SU-DHL-6 (cell line): ENCODE measurements at regions not wholly inside any gene's neighbourhood (a gene's known extent, or its start where the extent isn't known, plus 50 kb on each side); places are given as distances from the start of the nearest gene placed in this dataset.

Experiments
- H2AFZ ChIP-seq: fragments of 200-600 bp; sonication (generic); 2 replicates; pipeline ENCODE4 v1.6.1; 2014; ENCODE audit warnings: low read depth, mild to moderate bottlenecking, moderate library complexity, mixed read lengths, antibody characterized with exemption, low read length; ENCODE audit not compliant: severe bottlenecking
- H3F3A ChIP-seq: fragments of 200-600 bp; shearing (Covaris generic); 2 replicates; pipeline ENCODE4 v1.6.0; 2016; ENCODE audit warnings: antibody characterized with exemption, mild to moderate bottlenecking; ENCODE audit not compliant: insufficient read depth
- H3K27ac ChIP-seq: fragments of 200-600 bp; sonication (generic); 2 replicates; pipeline ENCODE4 v1.5.1; 2016; ENCODE audit warnings: low read depth, mild to moderate bottlenecking, low read length, moderate library complexity, mixed read lengths
- H3K27me3 ChIP-seq: fragments of 200-600 bp; sonication (generic), shearing (Covaris generic); 2 replicates; pipeline ENCODE4 v1.6.0; 2014; ENCODE audit warnings: mild to moderate bottlenecking, low read length
- H3K36me3 ChIP-seq: fragments of 200-600 bp; sonication (generic); 2 replicates; pipeline ENCODE4 v1.6.1; 2014; ENCODE audit warnings: mild to moderate bottlenecking, low read length, mixed read lengths
- H3K4me2 ChIP-seq: fragments of 300-600, 200-600 bp; shearing (Covaris generic), sonication (generic); 2 replicates; pipeline ENCODE4 v1.6.0; 2014; ENCODE audit warnings: low read length, low read depth, mild to moderate bottlenecking; ENCODE audit not compliant: poor library complexity, severe bottlenecking
- H3K4me3 ChIP-seq: fragments of 200-600 bp; sonication (generic); 2 replicates; pipeline ENCODE4 v1.5.1; 2014; ENCODE audit warnings: antibody characterized with exemption, low read length, mild to moderate bottlenecking, mixed read lengths; ENCODE audit not compliant: insufficient read depth, poor library complexity, severe bottlenecking
- H3K79me2 ChIP-seq: fragments of 200-600 bp; sonication (generic); 2 replicates; pipeline ENCODE4 v1.6.1; 2014; ENCODE audit warnings: mild to moderate bottlenecking, low read length, moderate library complexity; ENCODE audit not compliant: insufficient read depth
- H3K9ac ChIP-seq: fragments of 200-600 bp; sonication (generic); 2 replicates; pipeline ENCODE4 v1.7.0; 2014; ENCODE audit warnings: mild to moderate bottlenecking, low read length
- H3K9me2 ChIP-seq: fragments of 200-600 bp; sonication (generic); replicated peaks from 2 replicates; pipeline ENCODE4 v1.6.1; 2014; ENCODE audit warnings: low read length; ENCODE audit not compliant: insufficient read depth
- H3K9me3 ChIP-seq: fragments of 200-600 bp; sonication (generic); 2 replicates; pipeline ENCODE4 v1.6.1; 2014; ENCODE audit warnings: low read length, mixed read lengths; ENCODE audit not compliant: insufficient read depth
- H4K20me1 ChIP-seq: fragments of 200-600 bp; sonication (generic); 2 replicates; pipeline ENCODE4 v1.6.1; 2014; ENCODE audit warnings: low read depth, mild to moderate bottlenecking, antibody characterized with exemption, low read length, moderate library complexity, mixed read lengths
- CTCF ChIP-seq: fragments of 200-600 bp; sonication (generic); IDR thresholded peaks from one replicate; pipeline ENCODE4 v1.5.1; 2017; ENCODE audit warnings: antibody characterized with exemption, mild to moderate bottlenecking, low read length, moderate library complexity; ENCODE audit not compliant: insufficient read depth, poor library complexity, severe bottlenecking
- EZH2phosphoT487 ChIP-seq: fragments of 200-600 bp; sonication (generic), shearing (Covaris generic); conservative IDR thresholded peaks from 2 replicates; pipeline ENCODE4 v1.6.1; 2018; ENCODE audit warnings: mild to moderate bottlenecking, antibody characterized with exemption, low read length, moderate library complexity, mixed read lengths

DNA sequence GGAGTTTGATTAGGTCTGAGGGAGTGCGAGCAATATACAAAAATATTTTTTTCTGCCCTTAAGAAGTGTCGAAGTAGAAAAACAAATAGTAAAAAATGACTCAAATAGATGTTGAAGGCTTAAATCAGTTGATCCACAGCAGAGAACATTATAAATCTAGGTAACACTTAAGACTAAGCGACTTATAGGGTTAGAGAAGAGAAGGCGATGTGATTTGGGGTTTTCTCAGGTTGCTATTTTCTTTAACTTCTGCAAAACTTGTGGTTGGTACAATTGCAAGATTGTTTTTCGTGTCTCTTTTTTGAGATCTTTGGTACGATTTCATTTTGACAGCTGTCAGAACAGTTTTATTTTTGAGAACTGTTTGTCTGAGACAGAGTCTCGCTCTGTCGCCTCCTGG lies 1479.5 kb downstream of the PCDH7 start:
- Histone ChIP-seq H3K9me2 (no peaks in the 10 kb centered on the region), H4K20me1 (no peaks in the 10 kb centered on the region), H3K4me2 (peak overlapping the region; percentile 49), H3K36me3 (peaks cover 22% of the 10 kb centered on the region), H3K9ac (0 out of 2 replicates have a peak overlapping the region, but pooled peaks have one; percentile 26), H3K9me3 (peaks cover 24% of the 10 kb centered on the region; the same call in 1 of the 2 replicates), H3F3A (peaks cover 25% of the 10 kb centered on the region), H3K27ac (peak overlapping the region; percentile 94), H3K79me2 (no peaks in the 10 kb centered on the region), H2AFZ (peak overlapping the region; percentile 67), H3K27me3 (no peaks in the 10 kb centered on the region), H3K4me3 (peak overlapping the region; percentile 7)
- TF ChIP-seq EZH2phosphoT487 (no peak), CTCF (no peak)

GRCh38 chr4:32203340-32203739 lies 1483.2 kb downstream of the PCDH7 start:
- Histone ChIP-seq H3K4me3 (no peak overlapping the region), H3K79me2 (no peaks in the 10 kb centered on the region), H4K20me1 (no peaks in the 10 kb centered on the region), H3K27ac (no peak overlapping the region), H3K27me3 (no peaks in the 10 kb centered on the region), H3K9me2 (no peaks in the 10 kb centered on the region), H3K9ac (no peak overlapping the region), H3K9me3 (peaks cover 31% of the 10 kb centered on the region; the same call in 1 of the 2 replicates), H3F3A (peaks cover 20% of the 10 kb centered on the region), H3K4me2 (no peak overlapping the region), H3K36me3 (peaks cover 11% of the 10 kb centered on the region), H2AFZ (no peak overlapping the region)
- no peak for TF ChIP-seq EZH2phosphoT487
- no peak for TF ChIP-seq CTCF

GRCh38 chr4:32206756-32207155 lies 1486.6 kb downstream of the PCDH7 start:
- no peaks in the 10 kb centered on the region for H3K79me2 ChIP-seq
- H3K9me2 ChIP-seq: no peaks in the 10 kb centered on the region
- no peak overlapping the region for H3K27ac ChIP-seq

More at GRCh38 chr4:32206756-32207155, 1486.6 kb downstream of the PCDH7 start:
- Histone ChIP-seq H3F3A (no peaks in the 10 kb centered on the region), H3K27me3 (no peaks in the 10 kb centered on the region), H2AFZ (no peak overlapping the region), H3K36me3 (peaks cover 2% of the 10 kb centered on the region; the same call in 1 of the 2 replicates), H3K9me3 (peaks cover 39% of the 10 kb centered on the region; the same call in 1 of the 2 replicates), H3K9ac (no peak overlapping the region), H3K4me3 (no peak overlapping the region), H3K4me2 (no peak overlapping the region), H4K20me1 (no peaks in the 10 kb centered on the region)
- TF ChIP-seq EZH2phosphoT487 (no peak), CTCF (no peak)
